Stimulated activated naive CD8-positive, alpha-beta T cell treated with anti-CD3 and anti-CD28 coated beads, Interleukin-15, amount 100 ng/mL, for 72 hours (primary cell): ENCODE measurements at regions not wholly inside any gene's neighbourhood (a gene's known extent, or its start where the extent isn't known, plus 50 kb on each side); places are given as distances from the start of the nearest gene placed in this dataset.

ENCODE experiments used
- ATAC-seq: fragments of 150-1000 bp; cut with Tn5 transposase; 2 replicates; pipeline ENCODE4 v1.10.0; 2021; ENCODE audit warnings: mild to moderate bottlenecking, moderate library complexity
- DNase-seq, 2 donors: peaks; one replicate each; pipeline ENCODE4 v3.0.0; 2021 to 2022
- H3K27ac Mint-ChIP-seq, 2 donors: one replicate each; pipeline ENCODE4 v1.8.0; 2022; ENCODE audit warnings: mild to moderate bottlenecking in 2 of 2, mixed read lengths in 2 of 2, moderate library complexity in 2 of 2
- H3K27me3 Mint-ChIP-seq: one replicate; pipeline ENCODE4 v1.8.0; 2022; ENCODE audit warnings: mixed read lengths
- H3K4me1 Mint-ChIP-seq: one replicate; pipeline ENCODE4 v1.8.0; 2022; ENCODE audit warnings: mild to moderate bottlenecking, mixed read lengths
- H3K4me3 Mint-ChIP-seq, 2 donors: one replicate each; pipeline ENCODE4 v1.8.0; 2022; ENCODE audit warnings: mild to moderate bottlenecking in 2 of 2, mixed read lengths in 2 of 2, moderate library complexity in 1 of 2
- H3K9me3 Mint-ChIP-seq, 2 donors: one replicate each; pipeline ENCODE4 v1.8.0; 2022; ENCODE audit warnings: mixed read lengths in 2 of 2

- H3K4me3 Mint-ChIP-seq, result no peak overlapping the region
- no peaks in the 10 kb centered on the region for H3K27me3 Mint-ChIP-seq
- DNase-seq (no peak), ATAC-seq (no peak)
- H3K4me1 Mint-ChIP-seq, result no peaks in the 10 kb centered on the region
- H3K27ac Mint-ChIP-seq, result no peak overlapping the region
- no peaks in the 10 kb centered on the region for H3K9me3 Mint-ChIP-seq
Observed at GRCh38 chr3:117788506-117788905, 1078.9 kb downstream of the TUSC7 start.

- no peak overlapping the region for H3K4me3 Mint-ChIP-seq
- no peaks in the 10 kb centered on the region for H3K9me3 Mint-ChIP-seq
- H3K27me3 Mint-ChIP-seq, result no peaks in the 10 kb centered on the region
- H3K27ac Mint-ChIP-seq, result no peak overlapping the region
- DNase-seq, result no peak
- ATAC-seq, result no peak
- H3K4me1 Mint-ChIP-seq, result no peaks in the 10 kb centered on the region
Observed at GRCh38 chr3:117790235-117790987, 1080.8 kb downstream of the TUSC7 start.

DNA sequence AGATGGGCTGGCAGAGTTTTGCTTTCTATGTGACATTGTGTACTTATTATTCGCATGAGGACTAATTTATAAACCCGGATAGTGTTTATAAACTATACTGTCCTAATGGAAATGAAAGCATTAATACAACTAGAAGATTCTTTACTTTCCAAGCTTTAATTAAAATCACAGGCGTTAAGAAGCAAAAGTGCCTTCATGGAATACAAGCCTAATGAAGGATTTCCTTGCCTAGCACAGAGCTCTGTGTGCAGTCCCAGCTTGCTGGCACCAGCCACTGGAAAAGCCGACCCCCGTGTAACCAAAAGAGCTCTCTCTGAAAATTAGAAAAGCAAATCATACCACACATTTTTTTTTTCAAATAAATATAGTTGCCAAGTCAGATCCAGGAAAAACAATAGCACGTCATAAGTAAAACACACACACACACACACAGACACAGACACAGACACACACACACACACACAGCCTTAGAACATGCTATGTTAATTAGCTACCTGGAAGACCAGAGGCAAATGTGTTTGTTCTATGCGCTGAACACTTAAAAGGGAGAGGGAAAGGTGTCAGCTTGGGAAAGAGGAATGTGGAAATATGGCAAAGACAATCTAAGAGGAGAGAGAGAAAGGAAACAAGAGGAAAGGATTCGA is 1084.2 kb downstream of the TUSC7 start:
- Mint-ChIP-seq H3K9me3 (peaks cover 0 to 1% of the 10 kb centered on the region in 2 donors), H3K4me3 (no peak overlapping the region), H3K4me1 (no peaks in the 10 kb centered on the region), H3K27me3 (no peaks in the 10 kb centered on the region), H3K27ac (no peak overlapping the region)
- ATAC-seq (no peak), DNase-seq (no peak)

DNA sequence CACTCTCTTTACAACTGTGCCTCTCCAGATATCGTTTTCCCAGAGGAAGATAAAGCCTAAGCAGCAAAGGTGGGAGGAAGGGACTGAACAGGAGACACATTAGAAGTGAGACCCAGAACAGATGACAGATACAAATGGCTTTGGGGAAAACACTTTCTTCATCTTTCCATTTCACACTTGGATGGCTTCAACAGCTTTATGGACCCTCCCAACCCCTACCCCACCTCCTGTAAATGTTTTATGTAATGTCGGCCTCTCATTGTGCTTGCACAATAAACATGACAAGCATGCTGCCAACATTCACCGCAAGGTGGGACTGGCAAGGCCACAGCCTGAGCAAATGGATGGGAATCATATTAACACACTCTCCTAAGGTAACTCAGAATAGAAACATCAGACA is 1088.6 kb downstream of the TUSC7 start:
- H3K27ac Mint-ChIP-seq, result no peak overlapping the region

GRCh38 chr3:117798687-117799386 is 1089.3 kb downstream of the TUSC7 start:
- H3K9me3 Mint-ChIP-seq, result peaks cover 0 to 4% of the 10 kb centered on the region in 2 donors
- H3K4me1 Mint-ChIP-seq, result no peaks in the 10 kb centered on the region
- ATAC-seq (no peak), DNase-seq (no peak)
- H3K27me3 Mint-ChIP-seq, result no peaks in the 10 kb centered on the region
- H3K27ac Mint-ChIP-seq, result no peak overlapping the region
- H3K4me3 Mint-ChIP-seq, result no peak overlapping the region

More for the DNA sequence above, 1088.6 kb downstream of the TUSC7 start:
- DNase-seq (no peak), ATAC-seq (no peak)
- no peaks in the 10 kb centered on the region for H3K4me1 Mint-ChIP-seq
- no peak overlapping the region for H3K4me3 Mint-ChIP-seq
- no peaks in the 10 kb centered on the region for H3K27me3 Mint-ChIP-seq
- peaks cover 0 to 4% of the 10 kb centered on the region in 2 donors for H3K9me3 Mint-ChIP-seq

DNA sequence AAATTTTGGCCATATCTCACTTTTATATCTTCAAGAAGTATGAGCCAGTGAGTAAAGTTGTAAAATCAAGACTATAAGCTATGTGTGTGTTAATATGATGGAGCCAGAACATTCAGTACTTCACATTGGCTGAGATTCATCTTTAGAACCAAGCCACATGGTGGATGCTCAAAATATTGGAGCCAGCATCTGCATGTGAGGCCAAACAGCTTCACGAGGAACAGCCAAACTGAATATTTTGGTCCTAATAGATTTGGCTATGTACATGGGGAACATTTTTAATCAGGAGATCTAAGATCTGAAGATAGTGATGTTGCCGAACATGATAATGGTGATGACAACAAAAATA is 1089.8 kb downstream of the TUSC7 start:
- no peaks in the 10 kb centered on the region for H3K27me3 Mint-ChIP-seq
- peaks cover 0 to 4% of the 10 kb centered on the region in 2 donors for H3K9me3 Mint-ChIP-seq
- H3K4me3 Mint-ChIP-seq, result no peak overlapping the region
- DNase-seq, result no peak
- no peak for ATAC-seq
- H3K4me1 Mint-ChIP-seq, result no peaks in the 10 kb centered on the region
- no peak overlapping the region for H3K27ac Mint-ChIP-seq

DNA sequence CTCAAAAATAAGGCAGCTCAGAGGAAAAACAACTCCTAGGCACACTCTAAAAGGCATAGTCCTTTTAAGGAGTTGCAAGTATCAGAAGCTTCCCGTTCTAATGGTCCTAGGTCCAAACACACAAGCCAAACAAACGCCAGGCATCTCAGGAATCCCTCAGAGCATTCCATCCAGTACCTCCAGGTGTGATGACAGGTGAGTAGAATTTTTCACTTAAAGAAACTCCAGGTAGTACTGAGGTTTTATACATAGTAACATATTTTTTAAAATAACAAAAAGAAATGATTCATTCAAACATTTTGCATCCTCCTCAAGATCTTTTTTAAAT is 1092.3 kb downstream of the TUSC7 start:
- ATAC-seq (no peak), DNase-seq (no peak)
- Mint-ChIP-seq H3K27me3 (no peaks in the 10 kb centered on the region), H3K4me3 (no peak overlapping the region), H3K4me1 (no peaks in the 10 kb centered on the region), H3K27ac (no peak overlapping the region), H3K9me3 (peaks cover 0 to 4% of the 10 kb centered on the region in 2 donors)

- no peaks in the 10 kb centered on the region for H3K27me3 Mint-ChIP-seq
- peaks cover 0 to 5% of the 10 kb centered on the region in 2 donors for H3K9me3 Mint-ChIP-seq
- DNase-seq (no peak), ATAC-seq (no peak)
- no peak overlapping the region for H3K4me3 Mint-ChIP-seq
- no peak overlapping the region for H3K27ac Mint-ChIP-seq
- no peaks in the 10 kb centered on the region for H3K4me1 Mint-ChIP-seq
Observed at GRCh38 chr3:117809186-117810081, 1099.9 kb downstream of the TUSC7 start.

DNA sequence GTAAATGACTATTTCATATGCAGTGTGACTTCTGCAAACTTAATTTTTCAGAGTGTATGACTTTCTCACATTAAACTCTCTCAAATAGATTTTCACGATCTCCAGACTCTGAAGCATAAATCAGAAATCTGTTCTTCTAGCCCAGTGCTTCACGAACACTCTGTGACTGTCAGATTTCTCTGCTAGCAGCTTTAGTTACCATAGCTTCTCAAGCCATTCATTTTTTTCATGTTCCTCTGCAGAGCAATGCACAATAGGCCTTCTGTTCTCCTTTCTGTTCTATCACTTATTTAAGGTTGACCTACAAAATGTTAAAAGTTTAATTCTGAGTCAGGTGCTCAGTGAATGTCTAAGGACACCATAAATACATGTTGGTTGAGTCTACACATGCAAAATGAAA is 1102.2 kb downstream of the TUSC7 start:
- no peaks in the 10 kb centered on the region for H3K4me1 Mint-ChIP-seq
- H3K27ac Mint-ChIP-seq, result no peak overlapping the region
- peaks cover 5% of the 10 kb centered on the region in 2 donors for H3K9me3 Mint-ChIP-seq
- ATAC-seq (no peak), DNase-seq (no peak)
- no peak overlapping the region for H3K4me3 Mint-ChIP-seq
- no peaks in the 10 kb centered on the region for H3K27me3 Mint-ChIP-seq

- H3K27ac Mint-ChIP-seq, result no peak overlapping the region
- H3K27me3 Mint-ChIP-seq, result no peaks in the 10 kb centered on the region
- no peak for DNase-seq
- H3K4me3 Mint-ChIP-seq, result no peak overlapping the region
- H3K9me3 Mint-ChIP-seq, result peaks cover 5% of the 10 kb centered on the region in 2 donors
- no peaks in the 10 kb centered on the region for H3K4me1 Mint-ChIP-seq
- no peak for ATAC-seq
Observed at GRCh38 chr3:117814975-117815374, 1105.4 kb downstream of the TUSC7 start.

DNA sequence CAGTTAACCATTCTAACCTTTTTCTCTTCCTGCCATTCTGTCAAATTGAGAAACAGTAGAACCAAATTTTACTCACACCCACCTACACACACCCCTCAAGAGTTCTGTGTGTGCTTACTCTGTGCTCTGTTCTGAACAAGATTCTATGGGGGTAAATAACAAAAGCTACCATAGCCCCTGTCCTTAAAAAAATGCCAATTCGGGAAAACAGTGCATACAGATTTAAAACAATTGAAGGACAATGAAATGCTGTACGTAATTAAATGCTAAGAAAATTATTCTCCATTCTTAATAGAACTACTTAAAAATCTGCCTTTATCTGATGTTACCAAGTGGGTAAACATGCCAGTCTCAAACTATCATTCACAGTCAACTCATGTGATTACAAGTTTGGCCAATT is 1107.5 kb downstream of the TUSC7 start:
- no peak for DNase-seq
- Mint-ChIP-seq H3K4me3 (no peak overlapping the region), H3K27me3 (no peaks in the 10 kb centered on the region), H3K4me1 (no peaks in the 10 kb centered on the region), H3K9me3 (peaks cover 3 to 10% of the 10 kb centered on the region in 2 donors), H3K27ac (no peak overlapping the region)
- ATAC-seq, result no peak

GRCh38 chr3:117818592-117818991 is 1109.0 kb downstream of the TUSC7 start:
- H3K27ac Mint-ChIP-seq, result no peak overlapping the region
- no peaks in the 10 kb centered on the region for H3K27me3 Mint-ChIP-seq
- H3K4me3 Mint-ChIP-seq, result no peak overlapping the region
- H3K9me3 Mint-ChIP-seq, result peaks cover 4 to 11% of the 10 kb centered on the region in 2 donors
- H3K4me1 Mint-ChIP-seq, result no peaks in the 10 kb centered on the region
- DNase-seq (no peak), ATAC-seq (no peak)

DNA sequence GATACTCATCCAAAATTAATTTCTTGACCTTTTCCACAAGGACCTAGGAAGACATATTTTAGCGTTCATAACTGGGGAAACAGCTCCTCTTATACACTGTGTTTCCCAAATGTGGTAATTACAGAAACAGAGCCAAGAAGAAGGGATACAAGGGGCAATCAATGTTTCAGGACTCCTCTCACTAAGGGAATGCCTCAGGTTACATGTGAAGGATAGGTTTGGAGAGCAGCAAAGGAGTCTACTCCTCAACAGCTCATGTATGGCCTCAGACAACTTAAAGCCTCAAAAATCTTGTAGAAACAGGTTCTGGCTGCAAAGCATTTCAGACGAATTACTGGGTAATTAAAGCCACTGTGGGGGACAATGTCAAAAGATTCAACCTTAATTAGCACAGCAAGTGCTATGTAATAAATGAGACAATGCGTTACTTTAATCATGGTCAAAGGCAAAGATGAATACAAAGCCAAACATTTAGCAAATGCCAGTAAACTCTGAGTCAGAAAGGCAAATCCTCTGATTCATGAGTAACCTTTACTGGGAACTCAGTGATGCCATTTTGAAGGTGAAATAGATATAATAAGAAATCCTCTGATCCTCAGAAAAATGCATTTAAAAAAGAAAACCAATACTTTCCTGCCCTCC is 1111.2 kb downstream of the TUSC7 start:
- H3K27me3 Mint-ChIP-seq, result no peaks in the 10 kb centered on the region

DNA sequence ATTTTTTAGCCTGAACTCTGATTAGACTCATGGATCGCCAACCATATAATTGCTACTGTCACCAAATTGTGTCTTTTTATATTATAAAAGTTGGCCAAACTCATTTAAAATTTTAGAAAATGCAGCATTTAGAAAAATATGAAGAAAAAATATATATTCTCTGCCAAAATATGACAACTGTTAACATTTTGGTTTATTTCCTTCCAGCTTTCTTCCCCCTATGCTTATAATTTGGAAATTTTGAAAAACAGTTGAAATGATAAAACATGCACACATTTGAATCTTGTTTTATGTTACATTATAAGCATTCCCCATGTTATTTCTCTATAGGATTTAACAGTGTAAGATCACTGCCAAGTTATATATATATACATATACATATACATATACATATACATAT is 1112.8 kb downstream of the TUSC7 start:
- no peaks in the 10 kb centered on the region for H3K27me3 Mint-ChIP-seq
- peaks cover 4 to 18% of the 10 kb centered on the region in 2 donors for H3K9me3 Mint-ChIP-seq
- DNase-seq, result no peak
- no peak for ATAC-seq
- no peaks in the 10 kb centered on the region for H3K4me1 Mint-ChIP-seq
- H3K27ac Mint-ChIP-seq, result no peak overlapping the region
- H3K4me3 Mint-ChIP-seq, result no peak overlapping the region

More for the DNA sequence above, 1111.2 kb downstream of the TUSC7 start:
- Mint-ChIP-seq H3K27ac (no peak overlapping the region), H3K9me3 (peaks cover 4 to 20% of the 10 kb centered on the region in 2 donors), H3K4me3 (no peak overlapping the region), H3K4me1 (no peaks in the 10 kb centered on the region)
- ATAC-seq (no peak), DNase-seq (no peak)

- Mint-ChIP-seq H3K27me3 (no peaks in the 10 kb centered on the region), H3K4me1 (no peaks in the 10 kb centered on the region), H3K9me3 (no peaks in the 10 kb centered on the region), H3K27ac (no peak overlapping the region), H3K4me3 (no peak overlapping the region)
- DNase-seq (no peak), ATAC-seq (no peak)
Observed at GRCh38 chr3:117836296-117836695, 1126.7 kb downstream of the TUSC7 start.
